HG03575 (cell line): ENCODE measurements at regions not wholly inside any gene's neighbourhood (a gene's known extent, or its start where the extent isn't known, plus 50 kb on each side); places are given as distances from the start of the nearest gene placed in this dataset.
"Not testable (repeated sequence)": the region's sequence is repeated elsewhere in the genome, so short reads cannot be mapped to it uniquely, and the experiment has no call there.

ENCODE experiments used
- ATAC-seq: cut with Tn5 transposase; IDR thresholded peaks from one replicate; pipeline ENCODE4 v1.9.1; 2021; ENCODE audit not compliant: unreplicated experiment, insufficient number of reproducible peaks, low FRiP score; ENCODE audit errors: extremely low read depth

DNA sequence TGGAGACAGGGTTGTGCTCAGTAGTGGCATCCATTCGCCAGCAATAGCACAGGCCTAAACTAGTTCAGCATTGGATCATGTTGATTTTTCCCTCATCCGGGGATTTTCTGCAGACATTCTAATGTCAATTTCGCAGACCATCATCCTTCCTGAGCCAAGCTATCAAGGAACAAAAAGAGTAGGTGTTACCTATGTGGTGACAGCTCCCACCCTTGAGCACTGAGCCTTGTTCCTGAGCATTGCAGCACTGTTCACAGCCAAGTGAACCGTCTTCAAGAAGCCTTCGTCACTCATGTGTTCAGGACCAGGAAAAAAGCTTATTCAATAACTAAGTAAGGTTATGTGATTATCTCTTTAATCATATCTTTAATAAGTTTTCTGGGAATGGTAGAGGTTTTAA lies 576.2 kb downstream of the UQCRFS1 start:
- no peak for ATAC-seq

DNA sequence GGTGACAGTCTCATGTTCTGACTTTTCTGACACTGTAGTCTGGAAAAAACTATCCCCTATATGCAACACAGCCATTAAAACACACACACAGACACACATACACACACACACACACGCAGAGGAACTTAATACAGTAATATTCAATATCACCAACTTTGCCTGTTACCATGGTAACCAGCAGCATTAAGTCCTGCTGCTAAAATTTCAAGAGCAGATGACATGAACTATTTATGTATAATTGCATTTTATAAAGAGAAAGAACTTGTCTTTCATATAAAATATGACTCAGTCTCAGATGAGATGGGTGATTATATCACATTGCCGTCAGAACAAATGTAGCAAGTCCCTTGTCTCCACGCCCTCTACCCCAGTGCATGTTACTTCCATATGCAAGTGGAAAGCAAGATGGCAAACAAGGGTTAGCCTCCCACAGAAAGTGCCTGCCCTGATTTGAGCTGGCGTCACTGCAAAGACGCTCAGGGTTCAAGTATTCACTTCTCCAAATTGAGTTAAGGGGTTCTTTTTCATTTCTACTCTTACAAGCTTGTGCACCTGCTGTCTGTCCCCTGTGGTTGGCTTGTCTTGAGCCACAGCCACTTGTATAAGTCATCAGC lies 576.8 kb downstream of the UQCRFS1 start:
- ATAC-seq: no peak

DNA sequence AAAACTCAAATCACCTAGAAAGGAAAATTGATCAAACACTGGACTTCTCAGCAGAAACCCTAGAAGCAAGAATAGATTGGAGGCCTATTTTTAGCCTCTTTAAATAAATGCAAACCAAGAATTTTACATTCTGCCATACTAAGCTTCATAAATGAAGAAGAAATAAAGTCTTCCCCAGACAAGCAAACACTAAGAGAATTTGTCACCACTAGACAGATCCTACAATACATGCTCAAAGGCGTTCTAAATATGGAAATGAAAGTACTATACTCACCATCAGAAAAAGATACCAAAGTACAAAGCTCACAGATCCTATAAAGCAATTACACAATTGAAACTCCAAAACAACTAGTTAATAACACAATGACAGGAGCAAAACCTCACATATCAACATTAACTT lies 578.1 kb downstream of the UQCRFS1 start:
- no peak for ATAC-seq

DNA sequence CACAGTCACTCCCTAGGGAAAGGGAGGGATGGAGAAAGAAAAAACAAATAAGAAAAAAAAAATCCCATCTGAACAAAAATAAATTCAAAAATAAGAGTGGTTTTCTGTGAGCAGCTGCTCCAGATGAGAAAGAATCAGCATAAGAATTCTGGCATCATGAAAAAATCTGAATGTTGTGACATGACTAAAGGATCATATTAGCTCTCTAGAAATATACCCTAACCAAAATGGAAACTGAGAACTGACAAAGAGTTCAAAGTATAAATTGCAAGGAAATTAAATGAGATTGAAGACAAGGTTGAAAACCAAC lies 579.0 kb downstream of the UQCRFS1 start:
- ATAC-seq: no peak

DNA sequence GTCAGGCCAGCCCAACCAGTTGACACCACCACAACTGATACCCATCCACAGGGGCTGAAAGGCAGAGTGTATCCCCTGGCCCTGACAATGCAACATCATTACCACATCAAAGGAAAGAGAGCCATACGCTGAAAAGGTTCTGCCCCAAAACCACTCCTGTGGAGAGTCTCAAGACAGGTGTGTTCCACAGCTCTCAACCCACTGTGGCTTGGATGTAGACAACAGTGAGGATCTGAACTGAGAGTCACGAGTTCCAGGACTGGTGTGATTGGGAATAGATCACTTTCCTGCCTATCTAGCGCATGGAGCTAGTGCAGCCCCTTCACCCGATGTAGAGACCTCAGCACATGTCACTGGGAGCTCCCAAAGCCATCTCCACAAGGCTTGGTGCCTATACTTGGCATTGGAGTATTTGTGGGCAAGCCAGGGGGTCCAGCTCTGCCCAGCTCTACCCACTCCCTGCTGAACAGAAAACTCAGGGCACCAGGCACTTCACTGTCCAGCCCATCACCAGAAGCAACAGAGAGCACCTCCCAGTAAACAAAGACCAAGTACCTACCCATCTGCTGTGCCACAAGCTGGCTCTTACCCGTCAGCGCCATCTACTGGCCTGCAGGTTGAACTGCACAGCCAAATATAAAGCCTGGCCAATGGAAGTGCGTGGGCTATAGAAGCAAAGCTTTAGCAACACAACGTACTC lies 579.5 kb downstream of the UQCRFS1 start:
- ATAC-seq: no peak

DNA sequence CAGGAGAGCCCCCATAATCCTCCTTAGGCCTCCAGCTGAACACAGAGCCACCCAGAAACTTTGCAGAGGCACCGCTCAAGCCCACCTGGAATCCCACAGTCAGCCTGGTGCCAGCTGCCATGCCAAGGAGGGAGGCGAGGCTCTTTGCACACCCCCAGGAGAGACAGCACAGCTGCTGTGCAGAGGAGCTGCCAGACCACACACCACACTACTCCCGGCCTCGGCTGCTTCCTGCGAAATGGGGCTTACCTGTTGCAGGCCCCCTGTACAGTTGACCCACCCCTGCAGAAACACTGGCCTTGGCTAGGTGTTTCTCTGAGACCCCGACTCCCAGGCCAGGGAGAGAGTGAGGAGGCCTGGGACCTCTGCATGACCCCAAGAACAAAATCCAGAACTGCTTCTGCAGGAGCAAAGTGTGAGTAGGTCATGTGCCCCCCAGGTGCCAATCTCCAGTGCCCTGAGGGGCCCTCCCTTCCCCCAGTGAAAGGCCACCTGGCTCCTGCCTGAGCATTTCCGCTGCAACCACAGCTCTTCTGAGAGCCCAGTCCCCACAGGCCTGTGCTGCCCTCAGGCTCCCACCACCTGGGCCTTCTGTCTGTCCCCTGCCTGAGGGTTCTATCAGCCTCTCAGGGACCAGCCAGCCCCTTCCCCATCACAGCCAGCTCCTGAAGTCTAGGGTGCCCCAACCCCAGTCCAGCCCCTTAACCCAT lies 580.4 kb downstream of the UQCRFS1 start:
- ATAC-seq: no peak

DNA sequence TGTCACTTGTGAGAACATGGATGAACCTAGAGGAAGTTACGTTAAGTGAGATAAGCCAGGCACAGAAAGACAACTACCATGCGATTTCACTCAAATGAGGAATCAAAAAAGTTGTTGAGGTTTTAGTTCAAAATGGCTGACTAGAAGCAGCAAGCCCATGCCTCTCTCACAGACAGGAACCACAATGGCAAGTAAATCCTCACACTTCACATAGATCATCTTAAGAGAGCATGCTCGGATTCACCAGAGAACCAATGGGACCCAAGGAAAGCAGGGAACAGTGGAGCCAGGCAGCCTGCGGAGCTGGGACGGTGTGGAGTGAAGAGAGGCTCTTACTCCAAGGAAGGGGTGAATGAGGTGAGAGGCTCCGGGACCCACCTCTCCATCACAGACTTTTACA lies 581.0 kb downstream of the UQCRFS1 start:
- ATAC-seq: no peak

DNA sequence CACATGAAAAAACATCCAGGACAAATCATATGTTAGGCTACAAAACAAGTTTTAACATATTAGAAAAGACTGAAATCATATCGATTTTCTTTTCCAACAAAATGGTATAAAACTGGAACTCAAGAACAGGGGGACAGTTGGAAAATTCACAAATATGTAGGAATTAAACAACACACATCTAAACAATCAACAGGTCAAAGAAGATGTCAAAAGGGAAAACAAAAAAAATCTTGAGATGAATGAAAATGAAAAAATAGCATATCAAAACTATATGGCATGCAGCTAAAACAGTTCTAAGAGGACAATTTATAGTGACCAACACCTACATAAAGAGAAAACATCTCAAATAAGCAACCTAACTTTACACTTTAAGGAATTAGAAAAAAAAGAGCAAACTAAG lies 585.3 kb downstream of the UQCRFS1 start:
- ATAC-seq: no peak

DNA sequence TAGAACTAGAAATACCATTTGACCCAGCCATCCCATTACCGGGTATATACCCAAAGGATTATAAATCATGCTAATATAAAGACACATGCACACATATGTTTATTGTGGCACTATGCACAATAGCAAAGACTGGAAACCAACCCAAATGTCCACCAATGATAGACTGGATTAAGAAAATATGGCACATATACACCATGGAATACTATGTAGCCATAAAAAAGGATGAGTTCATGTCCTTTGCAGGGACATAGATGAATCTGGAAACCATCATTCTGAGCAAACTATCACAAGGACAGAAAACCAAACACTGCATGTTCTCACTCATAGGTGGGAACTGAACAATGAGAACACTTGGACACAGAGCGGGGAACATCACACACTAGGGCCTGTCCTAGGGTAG lies 586.5 kb downstream of the UQCRFS1 start:
- ATAC-seq: not testable (repeated sequence)

DNA sequence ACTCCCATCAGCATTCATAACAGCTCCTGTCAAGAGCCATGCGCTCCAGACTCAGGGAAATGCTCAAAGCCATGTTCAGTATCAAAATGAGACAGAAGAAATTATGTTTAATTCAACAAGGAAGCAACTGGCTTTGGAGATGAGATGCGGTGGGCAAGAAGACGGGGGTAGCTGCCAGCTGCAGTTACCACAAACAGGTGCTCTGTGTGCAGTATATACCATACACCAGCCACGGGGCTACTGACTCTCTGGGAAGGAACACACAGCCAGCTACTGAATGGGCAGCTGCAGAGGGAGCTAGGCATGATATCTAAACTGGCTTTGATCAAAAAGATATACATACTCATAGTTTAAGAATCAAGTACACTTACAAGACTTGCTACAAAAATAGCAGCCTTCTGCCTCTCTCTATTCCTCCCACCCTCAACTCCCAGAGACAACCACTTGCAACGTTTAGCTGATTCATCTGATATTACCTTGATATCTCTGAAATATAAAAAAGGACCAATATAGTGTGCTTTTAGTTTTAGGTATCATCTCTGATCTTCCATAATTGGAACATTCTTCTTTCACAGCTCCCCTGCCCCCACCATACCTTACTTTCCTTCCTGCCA lies 593.0 kb downstream of the UQCRFS1 start:
- ATAC-seq: no peak

DNA sequence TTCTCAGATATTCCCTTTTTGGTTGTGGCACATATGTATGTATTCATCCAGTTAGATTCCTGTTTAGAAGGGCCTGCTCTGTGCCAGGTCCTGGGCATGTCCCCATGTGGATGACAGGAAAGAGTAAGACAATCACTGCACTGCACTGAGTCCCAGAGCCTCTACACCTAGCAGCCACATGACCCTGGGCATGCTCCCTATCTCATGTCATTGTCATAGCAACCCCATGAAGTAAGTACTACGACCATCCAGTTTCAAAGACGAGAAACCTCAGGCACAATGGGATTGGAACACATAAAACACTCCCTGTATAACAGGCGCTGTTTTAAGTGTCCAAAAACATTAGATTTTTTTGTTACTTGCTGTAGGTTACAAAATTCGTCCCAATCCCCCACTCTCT lies 594.4 kb downstream of the UQCRFS1 start:
- ATAC-seq: no peak

DNA sequence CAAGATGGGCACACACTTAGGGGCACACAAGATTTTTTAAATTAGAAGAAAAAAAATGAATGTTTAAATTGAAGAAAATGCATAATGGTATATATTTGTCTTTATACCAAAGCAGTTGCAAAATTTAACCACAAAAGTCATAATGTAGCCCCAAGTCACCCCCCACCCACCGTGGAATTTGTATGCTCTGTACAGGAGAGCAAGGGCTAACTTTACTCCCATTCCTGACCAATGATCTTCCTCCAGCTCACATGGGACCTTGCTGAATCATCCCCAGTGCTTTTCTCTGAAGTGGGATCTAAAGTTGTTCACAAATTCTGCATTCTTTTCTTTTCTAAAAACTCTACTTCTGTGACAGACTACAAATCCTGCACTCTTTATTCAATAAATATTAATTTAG lies 597.0 kb downstream of the UQCRFS1 start:
- ATAC-seq: no peak

DNA sequence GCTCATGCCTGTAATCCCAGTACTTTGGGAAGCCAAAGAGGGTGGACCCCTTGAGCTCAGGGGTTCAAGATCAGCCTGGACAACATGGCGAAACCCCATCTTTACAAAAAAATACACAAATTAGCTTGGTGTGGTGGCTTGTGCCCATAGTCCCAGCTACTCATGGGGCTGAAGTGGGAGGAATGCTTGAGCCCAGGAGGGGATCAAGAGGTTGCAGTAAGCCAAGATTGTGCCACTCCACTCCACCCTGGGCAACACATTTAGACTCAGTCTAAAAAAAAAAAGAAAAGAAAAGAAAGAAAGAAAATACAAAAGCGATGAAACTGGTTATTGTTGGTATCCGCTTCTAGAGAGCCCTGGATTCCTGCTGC lies 597.4 kb downstream of the UQCRFS1 start:
- no peak for ATAC-seq

DNA sequence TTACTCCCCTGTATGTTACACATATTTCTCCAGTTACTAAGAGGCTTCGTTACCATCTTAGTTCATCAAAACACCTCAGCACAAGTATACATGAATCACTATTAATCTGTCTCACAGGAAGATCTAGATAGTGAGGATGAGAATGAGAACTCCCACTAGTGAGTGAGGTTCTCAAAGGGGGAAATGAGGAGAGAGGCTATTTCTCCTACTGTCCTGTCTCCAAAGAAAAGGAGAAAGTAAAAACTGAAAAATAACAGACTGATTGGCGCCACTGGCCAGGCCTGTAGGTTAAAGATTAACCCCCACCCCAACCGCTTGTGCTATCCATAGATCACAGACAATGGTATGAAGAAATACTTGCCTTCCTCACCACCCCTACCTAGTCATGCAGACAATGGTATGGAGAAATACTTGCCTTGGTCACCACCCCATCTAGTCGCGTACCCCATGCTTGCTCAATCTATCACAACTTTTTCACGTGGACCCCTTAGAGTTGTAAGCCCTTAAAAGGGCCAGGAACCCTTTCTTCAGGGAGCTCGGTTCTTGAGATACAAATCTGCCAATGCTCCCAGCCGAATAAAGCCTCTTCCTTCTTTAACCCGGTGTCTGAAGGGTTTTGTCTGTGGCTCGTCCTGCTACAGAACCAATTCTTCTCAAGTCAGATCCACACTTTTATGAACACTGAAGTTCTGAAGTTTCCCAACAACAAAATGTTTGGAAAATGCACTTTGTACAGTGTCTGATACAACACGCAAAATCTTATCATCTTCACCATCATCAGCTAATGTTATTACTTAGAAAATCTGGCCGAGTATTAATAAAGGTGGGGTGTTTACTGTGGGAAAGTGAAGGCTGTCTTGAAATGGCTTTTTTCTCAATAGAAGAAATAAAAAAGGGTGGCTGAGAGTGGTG lies 598.1 kb downstream of the UQCRFS1 start:
- no peak for ATAC-seq

DNA sequence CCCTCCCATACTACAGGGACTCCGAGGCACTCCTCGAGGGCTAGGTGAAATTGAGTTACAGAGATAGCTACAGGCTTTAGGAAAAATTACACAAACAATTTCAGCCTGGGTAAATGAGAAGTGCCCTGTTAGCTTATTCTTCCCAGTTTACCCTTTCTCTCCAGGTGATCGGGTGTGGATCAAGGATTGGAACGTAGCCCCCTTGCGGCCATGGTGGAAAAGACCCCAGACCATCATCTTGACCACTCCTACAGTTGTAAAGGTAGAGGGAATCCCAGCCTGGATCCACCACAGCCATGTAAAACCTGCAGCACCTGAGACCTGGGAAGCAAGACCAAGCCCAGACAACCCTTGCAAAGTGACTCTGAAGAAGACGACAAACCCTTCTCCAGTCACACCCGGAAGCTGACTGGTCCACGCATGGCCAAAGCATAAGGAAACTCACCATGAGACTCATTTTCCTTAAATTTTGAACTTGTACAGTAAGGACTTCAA lies 600.6 kb downstream of the UQCRFS1 start:
- ATAC-seq: no peak

DNA sequence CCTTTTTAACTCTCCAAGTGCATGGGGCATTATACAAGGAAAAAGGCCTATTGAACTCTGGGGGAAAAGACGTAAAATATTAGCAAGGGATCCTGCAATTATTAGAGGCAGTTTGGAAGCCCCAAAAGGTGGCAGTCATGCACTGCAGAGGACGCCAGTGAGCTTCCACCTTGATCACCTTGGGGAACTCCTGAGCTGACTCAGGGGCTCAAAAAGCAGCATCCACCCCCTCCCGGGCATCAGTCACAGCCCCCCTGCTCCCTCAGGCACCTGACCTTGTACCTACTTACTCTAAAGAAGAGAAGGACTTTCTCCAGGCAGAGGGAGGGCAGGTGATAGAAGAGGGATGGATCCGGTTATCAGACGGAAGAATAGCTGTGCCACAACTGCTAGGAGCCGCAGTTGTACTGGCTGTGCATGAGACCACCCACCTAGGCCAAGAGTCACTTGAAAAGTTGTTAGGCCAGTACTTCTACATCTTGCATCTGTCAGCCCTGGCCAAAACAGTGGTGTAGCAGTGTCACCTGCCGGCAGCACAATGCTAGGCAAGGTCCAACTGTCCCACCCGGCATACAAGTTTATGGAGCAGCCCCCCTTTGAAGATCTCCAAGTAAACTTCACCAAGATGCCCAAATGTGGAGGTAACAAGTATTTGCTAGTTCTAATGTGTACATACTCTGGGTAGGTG lies 601.6 kb downstream of the UQCRFS1 start:
- not testable (repeated sequence) for ATAC-seq

DNA sequence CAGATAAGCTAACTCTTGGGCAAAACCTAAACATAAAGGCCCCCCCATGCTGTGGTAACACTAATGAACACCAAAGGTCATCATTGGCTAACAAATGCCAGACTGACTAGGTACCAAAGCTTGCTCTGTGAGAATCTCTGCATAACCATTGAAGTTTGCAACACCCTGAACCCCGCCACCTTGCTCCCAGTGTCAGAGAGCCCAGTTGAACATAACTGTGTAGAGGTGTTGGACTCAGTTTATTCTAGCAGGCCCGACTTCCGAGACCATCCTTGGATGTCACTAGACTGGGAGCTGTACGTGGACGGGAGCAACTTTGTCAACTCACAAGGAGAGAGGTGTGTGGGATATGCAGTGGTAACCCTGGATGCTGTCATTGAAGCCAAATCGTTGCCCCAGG lies 602.2 kb downstream of the UQCRFS1 start:
- no peak for ATAC-seq

DNA sequence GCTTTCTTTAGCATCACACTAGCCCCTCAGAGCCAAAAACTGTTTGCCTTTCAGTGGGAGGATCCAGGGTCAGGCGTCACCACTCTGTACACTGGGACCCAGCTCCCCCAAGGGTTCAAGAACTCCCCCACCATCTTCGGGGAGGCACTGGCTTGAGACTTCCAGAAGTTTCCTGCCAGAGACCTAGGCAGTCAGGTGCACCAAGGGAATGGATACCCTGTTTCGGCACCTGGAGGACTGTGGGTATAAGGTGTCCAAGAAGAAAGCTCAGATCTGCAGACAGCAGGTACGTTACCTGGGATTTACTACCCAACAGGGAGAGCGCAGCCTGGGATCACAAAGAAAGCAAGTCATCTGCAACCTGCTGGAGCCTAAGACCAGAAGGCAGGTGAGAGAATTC lies 603.0 kb downstream of the UQCRFS1 start:
- no peak for ATAC-seq
